Vagina (tissue), 2 donors: ENCODE measurements at regions not wholly inside any gene's neighbourhood (a gene's known extent, or its start where the extent isn't known, plus 50 kb on each side); places are given as distances from the start of the nearest gene placed in this dataset.

Experiments
- CTCF ChIP-seq, 3 experiments: fragments of 450-650 bp in 2 of 3; fragments of 200-600 bp in 1 of 3; sonication (generic) in 1 of 3; IDR thresholded peaks; one replicate each; pipeline ENCODE4 v1.5.1; 2017 to 2019; ENCODE audit warnings: antibody characterized with exemption in 3 of 3, mild to moderate bottlenecking in 2 of 3, moderate library complexity in 2 of 3
- POLR2A ChIP-seq, 2 donors: fragments of 450-650 bp; IDR thresholded peaks; one replicate each; pipeline ENCODE4 v1.6.1; 2017; ENCODE audit warnings: antibody characterized with exemption in 2 of 2, mild to moderate bottlenecking in 2 of 2, moderate library complexity in 2 of 2
- POLR2AphosphoS5 ChIP-seq, 2 donors: sonication (generic); formaldehyde crosslinking; IDR thresholded peaks; one replicate each; pipeline ENCODE4 v1.9.0; 2017; ENCODE audit warnings: antibody characterized with exemption in 2 of 2, mild to moderate bottlenecking in 2 of 2, low read depth in 1 of 2; ENCODE audit not compliant: insufficient read depth in 1 of 2

GRCh38 chr21:35819134-35819533 lies 241.2 kb downstream of the SETD4 start:
- TF ChIP-seq POLR2A (IDR thresholded peaks at IDR 0.05): no peak
- no peak for TF ChIP-seq CTCF (IDR thresholded peaks at IDR 0.05)
- TF ChIP-seq POLR2AphosphoS5 (IDR thresholded peaks at IDR 0.05; ENCODE audit: insufficient read depth in 1 of 2, low read depth in 1 of 2): no peak
